ENCODE measurements at regions not wholly inside any gene's neighbourhood (a gene's known extent, or its start where the extent isn't known, plus 50 kb on each side); places are given as distances from the start of the nearest gene placed in this dataset.
"Not testable (repeated sequence)": the region's sequence is repeated elsewhere in the genome, so short reads cannot be mapped to it uniquely, and the experiment has no call there.

- no peak overlapping the region for H3K9ac ChIP-seq (ENCODE audit: low read depth, low read length)
- peaks cover 7% of the 10 kb centered on the region for H3K4me1 ChIP-seq (ENCODE audit: insufficient read depth, low read length)
- no peaks in the 10 kb centered on the region for H3K36me3 ChIP-seq (ENCODE audit: insufficient read depth, low read depth, low read length)
- H3K27ac ChIP-seq (ENCODE audit: low read length): no peak overlapping the region
- peaks cover 65% of the 10 kb centered on the region for H3K9me3 ChIP-seq (ENCODE audit: insufficient read depth, low read depth, low read length)
- no peaks in the 10 kb centered on the region for H3K27me3 ChIP-seq (ENCODE audit: insufficient read depth, low read length)
- no peak overlapping the region for H3K4me3 ChIP-seq (ENCODE audit: low read length)
Measured at GRCh38 chr17:22142091-22142490, 449.8 kb downstream of the KCNJ18 start.

- Histone ChIP-seq H3K4me3 (ENCODE audit: low read length) (no peak overlapping the region), H3K27me3 (ENCODE audit: insufficient read depth, low read length) (no peaks in the 10 kb centered on the region), H3K4me1 (ENCODE audit: insufficient read depth, low read length) (no peaks in the 10 kb centered on the region), H3K27ac (ENCODE audit: low read length) (no peak overlapping the region), H3K9me3 (ENCODE audit: insufficient read depth, low read depth, low read length) (peaks cover 55% of the 10 kb centered on the region), H3K9ac (ENCODE audit: low read depth, low read length) (no peak overlapping the region), H3K36me3 (ENCODE audit: insufficient read depth, low read depth, low read length) (no peaks in the 10 kb centered on the region)
Measured at GRCh38 chr17:22145605-22146178, 453.4 kb downstream of the KCNJ18 start.

DNA sequence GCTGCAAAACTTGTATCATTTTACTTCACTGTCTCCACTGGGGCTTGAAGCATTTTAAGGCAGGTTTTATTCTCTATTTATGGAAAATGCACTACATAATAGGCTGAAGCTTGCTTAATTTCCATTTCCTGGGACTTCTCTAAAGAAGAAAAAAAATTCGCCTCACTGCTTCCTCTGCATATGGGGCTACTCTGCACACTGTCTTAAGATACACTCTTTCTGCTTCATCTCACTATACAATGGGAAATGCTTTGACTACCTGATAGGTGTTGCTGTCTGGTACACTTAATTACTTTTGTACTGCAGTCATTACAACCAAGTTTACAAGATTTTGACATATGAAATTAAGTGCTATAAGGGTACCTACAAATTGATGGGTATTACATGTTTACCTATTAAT lies 466.0 kb downstream of the KCNJ18 start:
- H3K36me3 ChIP-seq (ENCODE audit: insufficient read depth, low read depth, low read length): no peaks in the 10 kb centered on the region
- H3K9ac ChIP-seq (ENCODE audit: low read depth, low read length): no peak overlapping the region
- no peak overlapping the region for H3K4me3 ChIP-seq (ENCODE audit: low read length)
- no peaks in the 10 kb centered on the region for H3K27me3 ChIP-seq (ENCODE audit: insufficient read depth, low read length)
- H3K9me3 ChIP-seq (ENCODE audit: insufficient read depth, low read depth, low read length): peaks cover 18% of the 10 kb centered on the region
- H3K27ac ChIP-seq (ENCODE audit: low read length): no peak overlapping the region
- H3K4me1 ChIP-seq (ENCODE audit: insufficient read depth, low read length): peaks cover 5% of the 10 kb centered on the region

DNA sequence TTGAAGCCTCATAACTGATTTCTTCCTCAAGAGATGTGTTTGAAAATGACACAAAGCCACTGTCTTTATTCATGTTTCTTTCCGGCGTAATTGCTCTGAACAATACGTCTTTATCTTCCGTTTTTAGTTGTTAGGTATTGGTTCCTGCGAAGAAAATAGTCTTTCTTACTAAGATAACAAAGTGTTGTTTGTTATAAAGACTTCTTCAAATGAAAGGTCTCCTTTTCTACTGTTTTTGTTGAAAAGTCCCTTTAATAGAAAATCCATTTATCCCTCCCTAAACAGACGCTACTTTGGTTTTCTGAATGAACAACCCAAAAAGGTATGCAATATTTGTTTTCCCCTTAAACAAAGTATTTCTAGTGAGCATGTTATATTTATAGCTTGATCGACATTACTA lies 469.1 kb downstream of the KCNJ18 start:
- peaks cover 14% of the 10 kb centered on the region for H3K9me3 ChIP-seq (ENCODE audit: insufficient read depth, low read depth, low read length)
- H3K27ac ChIP-seq (ENCODE audit: low read length): no peak overlapping the region
- no peak overlapping the region for H3K9ac ChIP-seq (ENCODE audit: low read depth, low read length)
- peaks cover 7% of the 10 kb centered on the region for H3K4me1 ChIP-seq (ENCODE audit: insufficient read depth, low read length)
- H3K4me3 ChIP-seq (ENCODE audit: low read length): no peak overlapping the region
- no peaks in the 10 kb centered on the region for H3K36me3 ChIP-seq (ENCODE audit: insufficient read depth, low read depth, low read length)
- no peaks in the 10 kb centered on the region for H3K27me3 ChIP-seq (ENCODE audit: insufficient read depth, low read length)

- Histone ChIP-seq H3K9me3 (ENCODE audit: insufficient read depth, low read depth, low read length) (peaks cover 19% of the 10 kb centered on the region), H3K27ac (ENCODE audit: low read length) (no peak overlapping the region), H3K36me3 (ENCODE audit: insufficient read depth, low read depth, low read length) (no peaks in the 10 kb centered on the region), H3K27me3 (ENCODE audit: insufficient read depth, low read length) (no peaks in the 10 kb centered on the region), H3K4me3 (ENCODE audit: low read length) (no peak overlapping the region), H3K9ac (ENCODE audit: low read depth, low read length) (no peak overlapping the region), H3K4me1 (ENCODE audit: insufficient read depth, low read length) (no peaks in the 10 kb centered on the region)
Measured at GRCh38 chr17:22171631-22172030, 479.3 kb downstream of the KCNJ18 start.

DNA sequence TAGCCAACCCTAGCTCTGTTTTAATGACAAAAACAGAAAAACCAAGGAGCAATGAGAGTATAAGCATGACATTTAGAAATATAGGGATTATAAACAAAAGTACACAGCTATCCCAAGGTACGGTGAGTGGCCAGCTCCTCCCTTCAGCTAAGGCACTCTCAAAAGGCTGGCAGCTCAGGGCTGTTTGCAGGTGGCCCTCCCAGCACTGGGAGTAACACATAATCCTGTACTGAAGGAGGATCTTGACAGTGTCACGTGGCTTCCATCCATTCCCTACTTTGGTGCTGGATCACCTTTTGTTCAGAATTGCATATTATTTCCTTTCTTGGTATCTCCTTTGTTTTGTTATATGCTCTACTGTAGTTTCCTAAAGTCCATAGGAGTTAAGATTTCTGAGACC lies 500.8 kb downstream of the KCNJ18 start:
- Histone ChIP-seq H3K9me3 (ENCODE audit: insufficient read depth, low read depth, low read length) (no peaks in the 10 kb centered on the region), H3K4me3 (ENCODE audit: low read length) (no peak overlapping the region), H3K27me3 (ENCODE audit: insufficient read depth, low read length) (no peaks in the 10 kb centered on the region), H3K4me1 (ENCODE audit: insufficient read depth, low read length) (no peaks in the 10 kb centered on the region), H3K27ac (ENCODE audit: low read length) (no peak overlapping the region), H3K9ac (ENCODE audit: low read depth, low read length) (no peak overlapping the region), H3K36me3 (ENCODE audit: insufficient read depth, low read depth, low read length) (no peaks in the 10 kb centered on the region)

DNA sequence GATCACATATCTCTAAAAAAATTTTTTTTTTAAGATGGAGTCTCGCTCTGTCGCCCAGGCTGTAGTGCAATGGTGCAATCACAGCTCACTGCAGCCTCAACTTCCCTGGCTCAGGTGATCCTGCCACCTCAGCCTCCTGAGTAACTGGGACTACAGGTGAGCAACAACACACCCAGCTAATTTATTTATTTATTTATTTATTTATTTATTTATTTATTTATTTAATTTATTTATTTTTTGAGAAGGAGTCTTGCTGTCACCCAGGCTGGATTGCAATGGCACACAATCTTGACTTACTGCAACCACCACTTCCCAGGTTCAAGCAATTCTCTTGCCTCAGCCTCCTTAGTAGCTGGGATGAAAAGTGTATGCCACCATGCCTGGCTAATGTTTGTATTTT lies 507.9 kb downstream of the KCNJ18 start:
- not testable (repeated sequence) for H3K27ac ChIP-seq (ENCODE audit: low read length); H3K27me3 ChIP-seq (ENCODE audit: insufficient read depth, low read length); H3K9ac ChIP-seq (ENCODE audit: low read depth, low read length); H3K4me1 ChIP-seq (ENCODE audit: insufficient read depth, low read length); H3K36me3 ChIP-seq (ENCODE audit: insufficient read depth, low read depth, low read length); H3K9me3 ChIP-seq (ENCODE audit: insufficient read depth, low read depth, low read length); H3K4me3 ChIP-seq (ENCODE audit: low read length)

DNA sequence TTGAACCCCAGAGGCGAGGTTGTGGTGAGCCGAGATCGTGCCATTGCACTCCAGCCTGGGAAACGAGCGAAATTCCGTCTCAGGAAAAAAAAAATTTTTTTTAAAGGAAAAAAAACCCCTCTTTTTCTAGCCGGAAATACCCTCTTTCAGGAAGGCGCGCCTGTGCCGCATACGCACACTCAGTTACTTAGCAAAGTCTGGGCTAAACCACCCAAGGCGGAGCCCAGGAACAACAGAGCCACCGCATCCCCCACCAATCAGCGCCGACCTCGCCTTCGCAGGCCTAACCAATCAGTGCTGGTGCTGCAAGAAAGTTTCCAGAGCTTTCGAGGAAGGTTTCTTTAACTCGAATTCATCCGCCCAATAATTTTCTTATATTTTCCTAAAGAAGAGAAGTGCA lies 510.4 kb downstream of the KCNJ18 start:
- Histone ChIP-seq H3K9me3 (ENCODE audit: insufficient read depth, low read depth, low read length) (no peaks in the 10 kb centered on the region), H3K4me1 (ENCODE audit: insufficient read depth, low read length) (no peaks in the 10 kb centered on the region), H3K4me3 (ENCODE audit: low read length) (no peak overlapping the region), H3K36me3 (ENCODE audit: insufficient read depth, low read depth, low read length) (no peaks in the 10 kb centered on the region), H3K27ac (ENCODE audit: low read length) (no peak overlapping the region), H3K27me3 (ENCODE audit: insufficient read depth, low read length) (no peaks in the 10 kb centered on the region), H3K9ac (ENCODE audit: low read depth, low read length) (no peak overlapping the region)

- Histone ChIP-seq H3K4me1 (ENCODE audit: insufficient read depth, low read length) (no peaks in the 10 kb centered on the region), H3K4me3 (ENCODE audit: low read length) (no peak overlapping the region), H3K27ac (ENCODE audit: low read length) (no peak overlapping the region), H3K9me3 (ENCODE audit: insufficient read depth, low read depth, low read length) (no peaks in the 10 kb centered on the region), H3K36me3 (ENCODE audit: insufficient read depth, low read depth, low read length) (no peaks in the 10 kb centered on the region), H3K27me3 (ENCODE audit: insufficient read depth, low read length) (no peaks in the 10 kb centered on the region), H3K9ac (ENCODE audit: low read depth, low read length) (no peak overlapping the region)
Measured at GRCh38 chr17:22203208-22203715, 510.9 kb downstream of the KCNJ18 start.

DNA sequence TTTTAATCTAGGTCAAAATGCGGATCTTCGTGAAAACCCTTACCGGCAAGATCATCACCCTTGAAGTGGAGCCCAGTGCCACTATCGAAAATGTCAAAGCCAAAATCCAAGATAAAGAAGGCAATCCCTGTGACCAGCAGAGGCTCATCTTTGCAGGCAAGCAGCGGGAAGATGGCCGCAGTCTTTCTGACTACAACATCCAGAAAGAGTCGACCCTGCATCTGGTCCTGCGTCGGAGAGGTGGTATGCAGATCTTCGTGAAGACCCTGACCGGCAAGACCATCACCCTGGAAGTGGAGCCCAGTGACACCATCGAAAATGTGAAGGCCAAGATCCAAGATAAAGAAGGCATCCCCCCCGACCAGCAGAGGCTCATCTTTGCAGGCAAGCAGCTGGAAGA lies 511.8 kb downstream of the KCNJ18 start:
- H3K27me3 ChIP-seq (ENCODE audit: insufficient read depth, low read length); H3K36me3 ChIP-seq (ENCODE audit: insufficient read depth, low read depth, low read length); H3K9ac ChIP-seq (ENCODE audit: low read depth, low read length); H3K27ac ChIP-seq (ENCODE audit: low read length); H3K9me3 ChIP-seq (ENCODE audit: insufficient read depth, low read depth, low read length); H3K4me1 ChIP-seq (ENCODE audit: insufficient read depth, low read length); H3K4me3 ChIP-seq (ENCODE audit: low read length): not testable (repeated sequence)

DNA sequence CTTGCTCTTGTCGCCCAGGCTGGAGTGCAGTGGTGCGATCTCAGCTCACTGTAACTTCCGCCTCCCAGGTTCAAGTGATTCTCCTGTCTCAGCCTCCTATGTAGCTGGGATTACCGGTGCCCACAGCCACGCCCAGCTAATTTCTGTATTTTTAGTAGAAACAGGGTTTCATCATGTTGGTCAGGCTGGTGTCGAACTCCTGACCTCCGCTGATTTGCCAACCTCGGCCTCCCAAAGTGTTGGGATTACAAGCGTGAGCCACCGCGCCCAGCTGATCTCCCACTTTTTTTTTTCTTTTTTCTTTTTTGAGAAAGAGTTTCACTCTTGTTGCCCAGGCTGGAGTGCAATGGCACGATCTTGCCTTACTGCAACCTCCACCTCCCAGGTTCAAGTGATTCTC lies 517.9 kb downstream of the KCNJ18 start:
- H3K27me3 ChIP-seq (ENCODE audit: insufficient read depth, low read length); H3K9ac ChIP-seq (ENCODE audit: low read depth, low read length); H3K9me3 ChIP-seq (ENCODE audit: insufficient read depth, low read depth, low read length); H3K27ac ChIP-seq (ENCODE audit: low read length); H3K36me3 ChIP-seq (ENCODE audit: insufficient read depth, low read depth, low read length); H3K4me1 ChIP-seq (ENCODE audit: insufficient read depth, low read length); H3K4me3 ChIP-seq (ENCODE audit: low read length): not testable (repeated sequence)

DNA sequence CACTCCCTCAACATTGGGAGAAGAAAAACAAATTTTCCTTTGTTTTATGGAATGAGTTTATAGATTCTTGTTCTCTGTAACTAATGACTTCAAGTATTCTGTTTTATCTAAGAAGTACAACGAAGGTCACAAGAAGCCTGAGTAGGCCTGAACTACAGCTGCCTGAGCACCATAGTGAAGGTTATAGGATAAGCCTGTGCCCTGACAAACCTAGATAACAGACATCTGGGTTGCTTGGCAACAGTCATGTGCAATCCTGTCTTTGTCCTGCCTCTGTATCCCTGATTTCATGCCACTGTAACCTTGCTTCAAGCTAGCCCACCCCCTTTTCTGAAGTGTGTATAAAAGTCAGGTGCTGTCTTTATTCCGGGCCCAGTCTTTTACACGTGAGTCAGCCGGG lies 520.8 kb downstream of the KCNJ18 start:
- not testable (repeated sequence) for H3K4me3 ChIP-seq (ENCODE audit: low read length); H3K4me1 ChIP-seq (ENCODE audit: insufficient read depth, low read length); H3K9me3 ChIP-seq (ENCODE audit: insufficient read depth, low read depth, low read length); H3K27ac ChIP-seq (ENCODE audit: low read length); H3K9ac ChIP-seq (ENCODE audit: low read depth, low read length); H3K27me3 ChIP-seq (ENCODE audit: insufficient read depth, low read length); H3K36me3 ChIP-seq (ENCODE audit: insufficient read depth, low read depth, low read length)

Data from iPS-20b (cell line).